H1 (cell line): ENCODE measurements at regions not wholly inside any gene's neighbourhood (a gene's known extent, or its start where the extent isn't known, plus 50 kb on each side); places are given as distances from the start of the nearest gene placed in this dataset.

Experiments used
- CTCF ChIA-PET: fragments of 300-600 bp; sonication (Branson Sonifier 250); formaldehyde crosslinking; loops from one replicate; lab custom pipeline; 2021; ENCODE audit not compliant: partially characterized antibody; lab: Charles Lee
- POLR2A ChIA-PET: fragments of 300-600 bp; sonication (Branson Sonifier 250); formaldehyde crosslinking; loops from one replicate; lab custom pipeline; 2021; ENCODE audit warnings: inconsistent platforms; ENCODE audit not compliant: partially characterized antibody; lab: Charles Lee
- DNase-seq, 2 experiments: peaks; one replicate each; pipeline versions ENCODE4 v3.0.0 to v3.0.0-alpha.2; 2010 to 2022; ENCODE audit warnings: low spot score in 2 of 2, low read depth in 1 of 2, mixed read lengths in 1 of 2
- FAIRE-seq: peaks from 2 replicates; lab custom pipeline; 2011; peaks lifted over from hg19 to GRCh38; lab: Jason Lieb, UNC
- H2AFZ ChIP-seq: 2 replicates; pipeline ENCODE4 v1.8.1; 2012; ENCODE audit warnings: low read length, inconsistent platforms
- H2AK5ac ChIP-seq: 2 replicates; pipeline ENCODE4 v1.6.1; 2013; ENCODE audit warnings: low read depth, low read length
- H2BK120ac ChIP-seq: replicated peaks from 2 replicates; pipeline ENCODE3; 2013; ENCODE audit warnings: low read depth, low read length, inconsistent platforms
- H2BK12ac ChIP-seq: 2 replicates; pipeline ENCODE4 v1.6.1; 2013; ENCODE audit warnings: low read depth, low read length
- H2BK15ac ChIP-seq: 2 replicates; pipeline ENCODE4 v1.6.1; 2013; ENCODE audit warnings: low read length
- H2BK20ac ChIP-seq: 2 replicates; pipeline ENCODE4 v1.6.1; 2013; ENCODE audit warnings: low read length
- H2BK5ac ChIP-seq: 2 replicates; pipeline ENCODE4 v1.6.1; 2013; ENCODE audit warnings: low read depth, low read length
- H3K14ac ChIP-seq: 2 replicates; pipeline ENCODE4 v1.6.1; 2013; ENCODE audit warnings: inconsistent platforms; ENCODE audit not compliant: insufficient read length
- H3K18ac ChIP-seq: 2 replicates; pipeline ENCODE4 v1.6.1; 2013; ENCODE audit warnings: low read length; ENCODE audit errors: extremely low read depth
- H3K23ac ChIP-seq: 2 replicates; pipeline ENCODE4 v1.6.1; 2013; ENCODE audit warnings: inconsistent platforms; ENCODE audit not compliant: insufficient read length
- H3K23me2 ChIP-seq: 2 replicates; pipeline ENCODE4 v1.6.1; 2013; ENCODE audit warnings: low read depth, low read length
- H3K27ac ChIP-seq: 2 replicates; pipeline ENCODE4 v1.6.1; 2011; ENCODE audit warnings: low read depth, low read length, inconsistent platforms
- H3K27me3 ChIP-seq, 4 experiments: replicated peaks in 1 of 4; 1 replicate in 1 of 4; 2 replicates in 3 of 4; pipeline versions ENCODE4 v1.6.1 to v1.8.1; 2011 to 2013; ENCODE audit warnings: low read length in 3 of 4, mild to moderate bottlenecking in 3 of 4, inconsistent platforms in 2 of 4, mixed read lengths in 2 of 4, moderate library complexity in 1 of 4; ENCODE audit not compliant: control insufficient read depth in 3 of 4, insufficient read depth in 3 of 4; ENCODE audit errors: extremely low read depth in 1 of 4
- H3K36me3 ChIP-seq, 4 experiments: 2 replicates each; pipeline versions ENCODE4 v1.6.1 to v1.8.1; 2011 to 2013; ENCODE audit warnings: mild to moderate bottlenecking in 4 of 4, low read length in 3 of 4, moderate library complexity in 2 of 4, control low read depth in 1 of 4, inconsistent platforms in 1 of 4; ENCODE audit not compliant: insufficient read depth in 4 of 4, control insufficient read depth in 2 of 4
- H3K4ac ChIP-seq: replicated peaks from 2 replicates; pipeline ENCODE3; 2013; ENCODE audit warnings: low read length, low read depth, mixed read lengths, inconsistent platforms; ENCODE audit not compliant: insufficient read length
- H3K4me1 ChIP-seq, 4 experiments: replicated peaks in 1 of 4; 1 replicate in 1 of 4; 2 replicates in 3 of 4; pipeline versions ENCODE4 v1.6.1 to v1.8.1; 2011 to 2013; ENCODE audit warnings: low read length in 3 of 4, inconsistent platforms in 2 of 4, mixed read lengths in 1 of 4; ENCODE audit not compliant: insufficient read depth in 4 of 4, control insufficient read depth in 3 of 4
- H3K4me2 ChIP-seq, 2 experiments: 2 replicates each; pipeline versions ENCODE4 v1.6.1 to v1.8.1; 2011 to 2013; ENCODE audit warnings: low read depth in 2 of 2, low read length in 2 of 2, control low read depth in 1 of 2, inconsistent platforms in 1 of 2, mild to moderate bottlenecking in 1 of 2; ENCODE audit not compliant: insufficient read depth in 1 of 2
- H3K4me3 ChIP-seq, 4 experiments: fragments of 200-600, 300-600 bp in 1 of 4; sonication (generic), shearing (Covaris generic), sonication (Bioruptor Twin) in 1 of 4; 2 replicates each; pipeline versions ENCODE4 v1.5.1 to v1.8.1; 2011 to 2016; ENCODE audit warnings: low read length in 4 of 4, low read depth in 3 of 4, control low read depth in 2 of 4, inconsistent platforms in 2 of 4, mild to moderate bottlenecking in 2 of 4, mixed read lengths in 1 of 4, moderate library complexity in 1 of 4; ENCODE audit not compliant: insufficient read depth in 2 of 4; ENCODE audit errors: extremely low read depth in 1 of 4
- H3K56ac ChIP-seq: replicated peaks from 2 replicates; pipeline ENCODE3; 2013; ENCODE audit warnings: low read depth, mild to moderate bottlenecking, mixed read lengths, low read length, inconsistent platforms; ENCODE audit not compliant: insufficient read length
- H3K79me1 ChIP-seq: 2 replicates; pipeline ENCODE4 v1.6.1; 2013; ENCODE audit warnings: low read depth, low read length, control low read depth
- H3K79me2 ChIP-seq, 2 experiments: 2 replicates each; pipeline versions ENCODE4 v1.6.1 to v1.8.1; 2012 to 2013; ENCODE audit warnings: low read length in 2 of 2, mild to moderate bottlenecking in 2 of 2, inconsistent platforms in 1 of 2; ENCODE audit not compliant: insufficient read depth in 2 of 2, control insufficient read depth in 1 of 2
- H3K9ac ChIP-seq, 4 experiments: replicated peaks in 1 of 4; 1 replicate in 1 of 4; 2 replicates in 3 of 4; pipeline versions ENCODE4 v1.6.1 to v1.8.1; 2011 to 2013; ENCODE audit warnings: low read depth in 3 of 4, low read length in 3 of 4, control low read depth in 2 of 4, mild to moderate bottlenecking in 2 of 4, moderate library complexity in 2 of 4, inconsistent platforms in 1 of 4; ENCODE audit errors: extremely low read depth in 1 of 4
- H3K9me3 ChIP-seq, 2 experiments: 2 replicates each; pipeline versions ENCODE4 v1.6.1 to v1.8.1; 2012 to 2013; ENCODE audit warnings: mild to moderate bottlenecking in 2 of 2, moderate library complexity in 2 of 2, control low read depth in 1 of 2, inconsistent platforms in 1 of 2, low read depth in 1 of 2, low read length in 1 of 2, mixed read lengths in 1 of 2; ENCODE audit not compliant: insufficient read depth in 2 of 2
- H4K20me1 ChIP-seq, 2 experiments: replicated peaks in 1 of 2; 2 replicates each; pipeline versions ENCODE3 to v1.8.1; 2011 to 2013; ENCODE audit warnings: inconsistent platforms in 2 of 2, low read length in 2 of 2, mild to moderate bottlenecking in 1 of 2; ENCODE audit not compliant: insufficient read depth in 2 of 2, control insufficient read depth in 1 of 2
- H4K5ac ChIP-seq: 2 replicates; pipeline ENCODE4 v1.6.1; 2013; ENCODE audit warnings: low read length, low read depth, mixed read lengths, inconsistent platforms; ENCODE audit not compliant: insufficient read length
- H4K8ac ChIP-seq: 2 replicates; pipeline ENCODE4 v1.8.0; 2013; ENCODE audit warnings: mild to moderate bottlenecking, moderate library complexity, low read length, inconsistent platforms; ENCODE audit not compliant: insufficient read depth; ENCODE audit errors: extremely low read depth
- H4K91ac ChIP-seq: replicated peaks from 2 replicates; pipeline ENCODE3; 2013; ENCODE audit warnings: low read length, mixed read lengths, inconsistent platforms; ENCODE audit not compliant: insufficient read length
- BACH1 ChIP-seq: IDR thresholded peaks from 2 replicates; pipeline ENCODE4 v1.6.1; 2012; ENCODE audit warnings: low read length, improper control_type of control experiment
- HDAC2 ChIP-seq, 2 experiments: fragments of 300-600 bp in 1 of 2; sonication (generic) in 1 of 2; IDR thresholded peaks; 2 replicates each; pipeline ENCODE4 v1.6.1; 2011 to 2012; ENCODE audit warnings: low read depth in 2 of 2, low read length in 2 of 2, mild to moderate bottlenecking in 2 of 2, moderate library complexity in 2 of 2, borderline replicate concordance in 1 of 2, inconsistent platforms in 1 of 2
- JUN ChIP-seq: IDR thresholded peaks from 2 replicates; pipeline ENCODE4 v1.6.1; 2011; ENCODE audit warnings: low read depth, mild to moderate bottlenecking, improper control_type of control experiment, low read length
- POLR2AphosphoS5 ChIP-seq: IDR thresholded peaks from 2 replicates; pipeline ENCODE4 v1.6.1; 2011; ENCODE audit warnings: low read depth, low read length
- RBBP5 ChIP-seq: IDR thresholded peaks from 2 replicates; pipeline ENCODE4 v1.7.1; 2012; ENCODE audit warnings: low read depth, mild to moderate bottlenecking, inconsistent platforms, low read length, moderate library complexity, borderline replicate concordance
- RFX5 ChIP-seq: IDR thresholded peaks from 2 replicates; pipeline ENCODE4 v1.6.1; 2011; ENCODE audit warnings: low read depth, low read length, improper control_type of control experiment, borderline replicate concordance
- YY1 ChIP-seq: IDR thresholded peaks from 2 replicates; pipeline ENCODE4 v1.6.1; 2011; ENCODE audit warnings: low read depth, mild to moderate bottlenecking, low read length
- WGBS, 2 experiments: shearing (Covaris generic) in 1 of 2; methylation state at CpG; one replicate each; pipeline versions ENCODE4 v1.1.6 to v1.1.7; 2013 to 2015; ENCODE audit warnings: low lambda C conversion rate in 2 of 2, mixed read lengths in 2 of 2, inconsistent platforms in 1 of 2, low coverage in 1 of 2, missing lambda C conversion rate in 1 of 2; ENCODE audit not compliant: insufficient replicate concordance in 2 of 2, insufficient coverage in 1 of 2, insufficient read length in 1 of 2; ENCODE audit errors: extremely low coverage in 1 of 2, missing lambda C conversion rate in 1 of 2; 5-methylcytosine and 5-hydroxymethylcytosine counted together

DNA sequence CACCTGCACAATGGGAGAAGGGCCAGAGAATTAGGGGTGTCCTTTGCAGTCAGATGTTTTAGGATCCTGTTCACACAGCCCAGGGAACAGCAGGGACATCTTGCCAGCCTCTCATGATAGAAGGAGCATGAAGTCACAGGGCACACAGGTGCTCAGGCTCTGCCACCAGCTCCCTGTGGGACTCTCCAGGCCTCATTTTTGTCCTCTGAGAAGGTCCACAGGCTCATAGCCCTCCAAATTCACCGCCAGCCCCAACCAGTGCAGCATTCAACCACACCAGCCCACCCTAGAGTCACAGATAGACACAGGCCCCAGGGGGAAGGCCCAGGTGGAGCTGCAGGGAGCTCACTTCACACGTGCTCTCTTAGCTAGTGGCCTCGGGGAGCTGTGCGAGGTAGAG is 391.7 kb downstream of the TNS1 start:
- 77% methylated on average over 4 of the region's 4 CpGs; no CpG with 5 or more reads in 1 of the 2 experiments for WGBS, 2 experiments
- Histone ChIP-seq H2AFZ (no peak overlapping the region), H3K56ac (no peak overlapping the region), H3K4me1 (no peaks in the 10 kb centered on the region; a peak in 1 of 7 replicates), H3K9ac (no peak overlapping the region), H4K91ac (no peak overlapping the region), H4K5ac (no peak overlapping the region), H3K27me3 (no peaks in the 10 kb centered on the region; a peak in 1 of 7 replicates), H3K4me2 (no peak overlapping the region), H3K79me1 (no peaks in the 10 kb centered on the region), H3K36me3 (no peaks in the 10 kb centered on the region), H3K4ac (no peak overlapping the region), H2BK12ac (no peak overlapping the region), H4K8ac (no peak overlapping the region; the same call in 1 of the 2 replicates), H3K14ac (no peak overlapping the region), H4K20me1 (no peaks in the 10 kb centered on the region), H3K27ac (no peak overlapping the region), H3K4me3 (no peak overlapping the region), H2BK20ac (no peak overlapping the region), H2BK15ac (no peak overlapping the region), H3K23ac (no peak overlapping the region), H3K9me3 (no peaks in the 10 kb centered on the region), H3K18ac (no peak overlapping the region), H3K23me2 (no peaks in the 10 kb centered on the region), H2AK5ac (no peak overlapping the region), H2BK5ac (no peak overlapping the region), H2BK120ac (no peak overlapping the region), H3K79me2 (no peaks in the 10 kb centered on the region)
- POLR2A ChIA-PET: no interaction called here
- no peak for TF ChIP-seq BACH1
- TF ChIP-seq POLR2AphosphoS5: no peak
- no peak for TF ChIP-seq JUN
- no peak for TF ChIP-seq RFX5
- no peak for TF ChIP-seq HDAC2 (IDR thresholded peaks at IDR 0.05; ENCODE audit: borderline replicate concordance in 1 of 2, low read depth in 2 of 2, low read length in 2 of 2)
- TF ChIP-seq RBBP5: no peak
- TF ChIP-seq YY1: no peak
- DNase-seq: no peak
- FAIRE-seq: no peak
- CTCF ChIA-PET: interaction anchor here (0.9 to 1.9 kb wide), 3 partner anchors 39 to 100 kb away, joined by 3 to 6 read pairs (median 4); no protein-coding TSS in a partner anchor
